DOHH2 (cell line): ENCODE measurements at regions not wholly inside any gene's neighbourhood (a gene's known extent, or its start where the extent isn't known, plus 50 kb on each side); places are given as distances from the start of the nearest gene placed in this dataset.
"Not testable (repeated sequence)": the region's sequence is repeated elsewhere in the genome, so short reads cannot be mapped to it uniquely, and the experiment has no call there.

Experiments
- H3F3A ChIP-seq: fragments of 200-600 bp; sonication (generic), shearing (Covaris generic); 2 replicates; pipeline ENCODE4 v1.6.0; 2016; ENCODE audit warnings: antibody characterized with exemption, mild to moderate bottlenecking; ENCODE audit not compliant: control insufficient read depth, insufficient read depth
- H3K27ac ChIP-seq: fragments of 200-600 bp; sonication (generic); 2 replicates; pipeline ENCODE4 v1.5.1; 2014; ENCODE audit warnings: low read depth, mild to moderate bottlenecking, low read length, moderate library complexity
- H3K27me3 ChIP-seq: fragments of 200-600 bp; sonication (generic); 2 replicates; pipeline ENCODE4 v1.6.1; 2014; ENCODE audit warnings: mild to moderate bottlenecking, low read length, mixed read lengths; ENCODE audit not compliant: control insufficient read depth
- H3K36me3 ChIP-seq: fragments of 200-600 bp; sonication (generic); 2 replicates; pipeline ENCODE4 v1.6.1; 2014; ENCODE audit warnings: mild to moderate bottlenecking, low read length, moderate library complexity, mixed read lengths; ENCODE audit not compliant: control insufficient read depth
- H3K4me1 ChIP-seq: fragments of 200-600 bp; sonication (generic); 2 replicates; pipeline ENCODE4 v1.6.1; 2014; ENCODE audit warnings: mild to moderate bottlenecking, low read length, mixed read lengths; ENCODE audit not compliant: control insufficient read depth
- H3K4me2 ChIP-seq: fragments of 200-600 bp; sonication (generic); 2 replicates; pipeline ENCODE4 v1.6.0; 2014; ENCODE audit warnings: mild to moderate bottlenecking, low read length, moderate library complexity
- H3K4me3 ChIP-seq: fragments of 200-600 bp; sonication (generic); 2 replicates; pipeline ENCODE4 v1.5.1; 2014; ENCODE audit warnings: mild to moderate bottlenecking, low read length, mixed read lengths
- H3K79me2 ChIP-seq: fragments of 200-600 bp; sonication (generic); 2 replicates; pipeline ENCODE4 v1.6.1; 2014; ENCODE audit warnings: mild to moderate bottlenecking, low read length, mixed read lengths; ENCODE audit not compliant: control insufficient read depth
- H3K9me2 ChIP-seq: fragments of 200-600 bp; sonication (generic); replicated peaks from 2 replicates; pipeline ENCODE4 v1.6.1; 2014; ENCODE audit warnings: mild to moderate bottlenecking, low read length, mixed read lengths; ENCODE audit not compliant: control insufficient read depth
- H3K9me3 ChIP-seq: fragments of 200-600 bp; sonication (generic); 2 replicates; pipeline ENCODE4 v1.6.1; 2014; ENCODE audit warnings: antibody characterized with exemption, low read length, mixed read lengths; ENCODE audit not compliant: control insufficient read depth, insufficient read depth
- H4K20me1 ChIP-seq: fragments of 200-600 bp; sonication (generic); 2 replicates; pipeline ENCODE4 v1.6.0; 2014; ENCODE audit warnings: low read depth, mild to moderate bottlenecking, antibody characterized with exemption, low read length, moderate library complexity; ENCODE audit not compliant: control insufficient read depth, insufficient read depth
- EZH2phosphoT487 ChIP-seq: fragments of 200-600 bp; sonication (generic); IDR thresholded peaks from 2 replicates; pipeline ENCODE4 v1.6.1; 2017; ENCODE audit warnings: borderline replicate concordance, mild to moderate bottlenecking, antibody characterized with exemption, low read length, moderate library complexity, mixed read lengths
- TF ChIP-seq, protein P1 (sequence below): fragments of 200-600 bp; sonication (generic); IDR thresholded peaks from one replicate; pipeline ENCODE4 v1.5.1; 2014; ENCODE audit warnings: antibody characterized with exemption, mild to moderate bottlenecking, low read depth, low read length; ENCODE audit not compliant: poor library complexity, severe bottlenecking

GRCh38 chr13:18971576-18972219, 209.9 kb downstream of the TUBA3C start:
- H3K4me3 ChIP-seq, result no peak overlapping the region
- H3K27me3 ChIP-seq, result no peaks in the 10 kb centered on the region
- no peaks in the 10 kb centered on the region for H3K36me3 ChIP-seq
- no peaks in the 10 kb centered on the region for H4K20me1 ChIP-seq
- TF ChIP-seq EZH2phosphoT487, result no peak
- H3K4me2 ChIP-seq, result no peak overlapping the region
- peaks cover 8% of the 10 kb centered on the region; the same call in 1 of the 2 replicates for H3K9me3 ChIP-seq
- no peaks in the 10 kb centered on the region for H3K4me1 ChIP-seq
- H3K9me2 ChIP-seq, result no peaks in the 10 kb centered on the region
- no peaks in the 10 kb centered on the region for H3F3A ChIP-seq
- no peaks in the 10 kb centered on the region for H3K79me2 ChIP-seq
- no peak overlapping the region for H3K27ac ChIP-seq

DNA sequence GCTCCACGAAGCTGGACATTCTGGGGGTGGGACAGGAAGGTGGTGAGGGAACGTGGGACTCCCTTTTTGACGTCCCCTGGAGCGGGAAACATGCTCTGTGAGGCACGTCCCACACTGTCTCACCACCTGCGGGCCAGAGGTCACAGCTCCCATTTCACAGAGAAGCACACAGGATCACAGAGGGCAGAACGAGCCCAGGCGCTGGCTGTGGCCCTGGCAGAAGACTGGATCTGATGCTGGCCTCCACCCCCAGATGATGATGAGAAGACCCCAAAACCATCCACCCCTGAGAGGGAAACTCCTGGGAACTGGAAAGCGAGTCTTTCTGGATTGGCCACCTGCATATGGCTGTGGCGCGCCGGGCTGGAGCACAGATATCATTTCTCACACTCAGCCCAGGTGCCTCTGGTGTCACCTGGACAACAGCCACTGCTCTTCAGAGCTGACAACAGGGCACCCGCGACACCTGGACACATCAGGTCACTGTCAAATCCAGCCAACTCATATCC, 216.2 kb downstream of the TUBA3C start:
- Histone ChIP-seq H3K4me1 (no peaks in the 10 kb centered on the region), H3K9me3 (peaks cover 30% of the 10 kb centered on the region; the same call in 1 of the 2 replicates)
- TF ChIP-seq, protein P1, sequence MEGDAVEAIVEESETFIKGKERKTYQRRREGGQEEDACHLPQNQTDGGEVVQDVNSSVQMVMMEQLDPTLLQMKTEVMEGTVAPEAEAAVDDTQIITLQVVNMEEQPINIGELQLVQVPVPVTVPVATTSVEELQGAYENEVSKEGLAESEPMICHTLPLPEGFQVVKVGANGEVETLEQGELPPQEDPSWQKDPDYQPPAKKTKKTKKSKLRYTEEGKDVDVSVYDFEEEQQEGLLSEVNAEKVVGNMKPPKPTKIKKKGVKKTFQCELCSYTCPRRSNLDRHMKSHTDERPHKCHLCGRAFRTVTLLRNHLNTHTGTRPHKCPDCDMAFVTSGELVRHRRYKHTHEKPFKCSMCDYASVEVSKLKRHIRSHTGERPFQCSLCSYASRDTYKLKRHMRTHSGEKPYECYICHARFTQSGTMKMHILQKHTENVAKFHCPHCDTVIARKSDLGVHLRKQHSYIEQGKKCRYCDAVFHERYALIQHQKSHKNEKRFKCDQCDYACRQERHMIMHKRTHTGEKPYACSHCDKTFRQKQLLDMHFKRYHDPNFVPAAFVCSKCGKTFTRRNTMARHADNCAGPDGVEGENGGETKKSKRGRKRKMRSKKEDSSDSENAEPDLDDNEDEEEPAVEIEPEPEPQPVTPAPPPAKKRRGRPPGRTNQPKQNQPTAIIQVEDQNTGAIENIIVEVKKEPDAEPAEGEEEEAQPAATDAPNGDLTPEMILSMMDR, result no peak
- no peak for TF ChIP-seq EZH2phosphoT487

DNA sequence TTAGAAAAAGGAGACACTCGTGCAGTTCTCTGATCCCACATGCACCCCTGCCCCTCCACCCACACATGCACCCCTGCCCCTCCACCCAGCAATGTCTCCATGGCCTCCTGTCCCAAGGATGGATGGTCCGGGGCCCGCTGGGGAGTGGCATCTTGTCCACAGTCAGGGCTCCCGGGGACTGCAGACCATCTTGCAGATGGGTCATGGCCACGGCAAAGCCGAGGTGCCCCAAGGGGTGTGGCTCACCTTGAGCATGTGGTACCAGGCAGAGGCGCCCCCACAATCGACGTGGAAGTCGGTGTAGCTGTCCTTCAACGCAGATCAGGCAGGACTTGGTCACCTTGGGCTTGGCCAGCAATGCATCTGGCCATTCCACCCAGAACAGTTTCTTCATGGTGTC, 216.7 kb downstream of the TUBA3C start:
- no peak overlapping the region for H3K4me3 ChIP-seq
- peaks cover 29% of the 10 kb centered on the region; the same call in 1 of the 2 replicates for H3K9me3 ChIP-seq
- no peaks in the 10 kb centered on the region for H4K20me1 ChIP-seq
- TF ChIP-seq, protein P1, result no peak
- TF ChIP-seq EZH2phosphoT487, result no peak
- no peaks in the 10 kb centered on the region for H3F3A ChIP-seq
- no peak overlapping the region for H3K27ac ChIP-seq
- H3K36me3 ChIP-seq, result no peaks in the 10 kb centered on the region
- H3K79me2 ChIP-seq, result no peaks in the 10 kb centered on the region
- H3K4me2 ChIP-seq, result no peak overlapping the region
- no peaks in the 10 kb centered on the region for H3K9me2 ChIP-seq
- H3K27me3 ChIP-seq, result no peaks in the 10 kb centered on the region
- no peaks in the 10 kb centered on the region for H3K4me1 ChIP-seq

More for the DNA sequence above, 216.2 kb downstream of the TUBA3C start:
- no peaks in the 10 kb centered on the region for H3K79me2 ChIP-seq
- no peak overlapping the region for H3K4me3 ChIP-seq
- H3F3A ChIP-seq, result no peaks in the 10 kb centered on the region
- no peak overlapping the region for H3K4me2 ChIP-seq
- no peak overlapping the region for H3K27ac ChIP-seq
- H3K36me3 ChIP-seq, result no peaks in the 10 kb centered on the region
- H3K9me2 ChIP-seq, result no peaks in the 10 kb centered on the region
- H3K27me3 ChIP-seq, result no peaks in the 10 kb centered on the region
- no peaks in the 10 kb centered on the region for H4K20me1 ChIP-seq

DNA sequence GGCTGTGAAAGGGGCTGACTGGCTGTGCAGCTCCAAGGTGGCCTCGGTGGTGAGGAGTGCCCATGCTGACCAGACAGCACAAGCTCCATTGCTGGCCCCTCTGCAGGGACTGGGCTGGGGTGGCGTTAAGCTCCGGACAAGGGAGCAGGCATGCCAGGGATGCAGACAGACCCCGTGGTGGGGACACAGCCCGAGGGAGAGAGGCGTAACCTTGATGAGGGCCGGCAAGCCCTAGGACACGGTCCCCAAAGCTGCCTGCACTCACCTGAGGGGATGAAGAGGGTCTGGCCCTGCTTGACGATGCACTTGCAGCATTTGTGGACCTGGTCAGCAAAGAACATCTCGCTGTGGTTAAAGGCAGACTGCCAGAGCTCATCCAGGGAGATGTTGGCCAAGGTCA, 217.9 kb downstream of the TUBA3C start:
- H3F3A ChIP-seq, H3K9me2 ChIP-seq, H4K20me1 ChIP-seq, H3K27ac ChIP-seq, H3K27me3 ChIP-seq, H3K79me2 ChIP-seq, H3K4me3 ChIP-seq, H3K4me1 ChIP-seq, H3K36me3 ChIP-seq, H3K4me2 ChIP-seq: not testable (repeated sequence)
- H3K9me3 ChIP-seq, result peaks cover 41% of the 10 kb centered on the region; the same call in 1 of the 2 replicates
